HG03558 (cell line): ENCODE measurements at regions not wholly inside any gene's neighbourhood (a gene's known extent, or its start where the extent isn't known, plus 50 kb on each side); places are given as distances from the start of the nearest gene placed in this dataset.

Experiments
- ATAC-seq: cut with Tn5 transposase; IDR thresholded peaks from one replicate; pipeline ENCODE4 v1.9.1; 2021; ENCODE audit warnings: moderate number of reproducible peaks; ENCODE audit not compliant: unreplicated experiment; ENCODE audit errors: extremely low read depth

DNA sequence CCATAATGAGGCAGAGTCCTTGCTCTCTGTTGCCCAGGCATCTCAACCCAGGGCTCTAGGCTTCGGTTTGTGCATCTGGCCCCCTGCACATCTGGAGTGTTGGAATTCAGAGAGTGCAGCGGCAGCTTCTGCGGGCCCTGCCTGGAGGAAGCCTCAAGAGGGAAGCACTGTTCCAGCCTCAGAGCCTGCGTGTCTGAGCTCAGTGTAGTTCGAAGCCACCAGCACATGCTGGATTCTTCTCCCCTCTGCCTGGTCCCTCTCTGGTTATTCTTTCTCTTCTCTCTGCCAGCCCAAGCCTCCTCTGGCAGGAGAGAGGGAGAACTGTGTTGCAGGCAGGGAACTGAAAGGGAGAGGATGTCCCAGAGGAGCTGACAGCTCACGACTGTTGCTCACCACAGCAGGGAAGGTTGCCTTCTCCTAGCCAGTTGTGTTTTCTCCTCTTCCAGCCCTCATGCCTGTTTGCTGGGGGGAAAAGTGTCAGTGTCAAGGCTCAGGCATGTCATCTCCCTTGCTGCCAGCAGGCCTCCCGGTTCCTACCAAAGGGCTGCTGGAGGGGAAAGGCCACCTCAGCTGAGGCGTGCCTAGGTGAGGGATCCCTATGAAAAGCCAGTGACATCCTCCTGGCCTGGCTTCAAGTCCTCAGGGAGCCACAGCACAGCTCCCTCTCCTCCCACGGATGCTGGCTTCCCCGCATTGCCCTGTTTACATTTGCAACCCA, 126.0 kb upstream of the LRFN2 start:
- no peak for ATAC-seq

DNA sequence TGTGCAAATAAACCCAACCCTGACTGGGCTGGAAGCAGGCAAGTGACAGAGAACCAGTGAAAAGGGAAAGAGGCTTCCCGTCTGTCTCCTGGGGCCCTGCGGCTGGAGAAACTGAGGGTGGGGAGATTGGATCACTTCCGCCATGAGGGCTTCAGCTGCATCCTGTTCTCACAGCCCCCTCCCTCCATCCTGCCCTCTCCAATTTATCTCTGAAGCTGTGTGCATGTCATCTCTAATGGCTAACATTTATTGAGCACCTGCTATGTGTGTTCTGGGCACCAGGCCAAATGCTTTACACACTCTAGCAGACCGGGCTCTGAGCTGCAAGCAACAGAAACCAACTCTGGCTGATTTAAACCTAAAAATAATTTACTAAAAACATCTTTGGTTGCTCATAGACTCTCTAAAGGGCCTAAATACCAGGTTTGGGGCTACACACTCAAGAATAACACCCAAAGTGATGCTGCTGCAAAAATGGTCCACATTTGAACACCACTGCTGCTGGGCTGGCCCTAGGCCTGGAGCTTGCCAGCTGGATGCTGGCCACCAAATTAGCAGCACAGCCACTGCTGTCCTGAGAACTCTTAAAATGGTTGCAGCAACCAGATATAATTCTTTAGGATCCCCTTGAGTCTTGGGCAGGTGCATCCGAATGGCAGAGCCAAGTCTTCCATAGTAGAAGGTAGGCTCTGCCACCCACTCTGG, 123.6 kb upstream of the LRFN2 start:
- no peak for ATAC-seq

DNA sequence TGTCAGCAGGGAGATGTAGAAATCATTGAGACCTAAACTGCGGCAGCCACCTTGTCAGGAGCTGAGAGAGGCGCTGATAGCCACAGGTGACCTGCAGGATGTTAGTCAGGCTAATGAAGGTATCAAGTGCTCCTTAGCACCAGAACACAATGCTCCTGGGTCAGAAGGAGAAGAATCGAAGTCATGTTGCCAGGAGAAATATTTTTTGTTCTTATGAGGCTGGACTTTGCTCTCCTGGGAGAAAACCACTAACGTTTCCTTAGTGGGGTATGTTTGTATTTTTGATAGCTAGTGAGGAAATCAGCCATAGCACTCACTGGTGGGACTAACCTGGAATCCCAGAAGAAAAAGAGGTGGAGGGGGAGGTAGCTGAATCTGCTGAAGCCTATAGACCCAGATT, 120.9 kb upstream of the LRFN2 start:
- no peak for ATAC-seq

DNA sequence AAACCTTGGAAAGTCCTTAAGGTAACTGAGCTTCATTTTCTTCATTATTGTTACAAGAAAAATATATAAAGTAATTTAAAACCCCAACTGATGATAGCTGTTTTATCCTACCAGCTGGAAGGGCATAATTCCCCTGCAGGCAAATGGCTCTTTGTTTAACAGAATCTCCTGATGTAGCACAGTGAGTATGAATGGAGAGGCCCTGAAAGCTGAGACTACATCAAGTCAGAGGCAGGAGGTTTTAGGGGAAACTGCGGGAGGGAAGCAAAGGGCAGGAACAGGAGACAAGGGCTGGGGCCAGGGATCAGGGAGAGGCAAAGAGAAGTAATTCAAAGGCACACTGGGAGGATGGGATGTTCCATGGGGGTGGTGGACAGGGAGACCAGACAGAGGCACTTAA, 119.0 kb upstream of the LRFN2 start:
- ATAC-seq = no peak

DNA sequence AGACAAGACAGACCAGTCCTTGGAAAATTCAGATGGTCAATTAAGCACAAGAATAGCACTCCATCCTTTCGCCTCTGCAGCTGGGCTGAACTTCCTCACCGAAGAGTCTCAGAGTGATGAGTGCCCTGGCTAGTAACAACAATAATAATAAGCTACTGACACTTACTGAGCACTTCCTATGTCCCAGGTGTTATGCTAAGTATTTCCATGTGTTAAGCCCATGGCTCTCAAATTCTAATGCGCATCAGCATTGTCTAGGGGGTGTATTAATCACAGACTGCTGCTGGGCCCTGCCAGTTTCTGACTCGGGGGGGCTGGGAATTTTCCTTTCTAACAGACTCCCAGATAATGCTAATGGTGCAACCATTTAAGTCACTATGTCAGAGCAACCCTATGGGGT, 118.2 kb upstream of the LRFN2 start:
- ATAC-seq = no peak

DNA sequence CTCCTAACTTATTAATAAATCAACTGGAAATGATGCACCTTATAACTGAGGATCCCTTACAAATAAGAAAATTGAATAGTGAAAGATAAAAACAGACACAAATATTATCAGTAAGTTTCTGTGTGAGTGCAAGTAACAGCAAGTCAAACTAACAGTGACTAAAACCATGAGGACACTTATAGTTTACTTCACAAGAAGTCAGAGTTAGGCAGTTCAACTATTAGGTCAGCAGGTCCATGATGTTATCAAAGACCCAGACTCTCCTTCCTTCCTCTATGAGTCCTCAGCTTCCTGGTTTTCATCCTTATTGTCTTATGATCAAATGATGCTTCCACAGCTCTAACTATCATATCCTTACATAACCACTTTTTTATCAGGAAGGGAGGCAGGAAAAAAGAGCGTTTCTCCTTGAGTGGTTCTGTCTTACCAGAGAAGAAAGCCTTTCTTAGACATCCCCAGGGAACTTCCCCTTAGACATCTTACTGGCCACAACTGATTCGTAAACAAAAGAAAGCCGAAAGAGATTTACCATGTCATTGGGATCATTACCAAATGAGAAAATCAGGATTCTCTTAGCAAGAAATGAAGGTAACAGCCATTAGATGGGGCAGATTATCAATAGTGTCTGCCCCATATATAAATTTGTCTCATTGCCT, 114.3 kb upstream of the LRFN2 start:
- no peak for ATAC-seq

DNA sequence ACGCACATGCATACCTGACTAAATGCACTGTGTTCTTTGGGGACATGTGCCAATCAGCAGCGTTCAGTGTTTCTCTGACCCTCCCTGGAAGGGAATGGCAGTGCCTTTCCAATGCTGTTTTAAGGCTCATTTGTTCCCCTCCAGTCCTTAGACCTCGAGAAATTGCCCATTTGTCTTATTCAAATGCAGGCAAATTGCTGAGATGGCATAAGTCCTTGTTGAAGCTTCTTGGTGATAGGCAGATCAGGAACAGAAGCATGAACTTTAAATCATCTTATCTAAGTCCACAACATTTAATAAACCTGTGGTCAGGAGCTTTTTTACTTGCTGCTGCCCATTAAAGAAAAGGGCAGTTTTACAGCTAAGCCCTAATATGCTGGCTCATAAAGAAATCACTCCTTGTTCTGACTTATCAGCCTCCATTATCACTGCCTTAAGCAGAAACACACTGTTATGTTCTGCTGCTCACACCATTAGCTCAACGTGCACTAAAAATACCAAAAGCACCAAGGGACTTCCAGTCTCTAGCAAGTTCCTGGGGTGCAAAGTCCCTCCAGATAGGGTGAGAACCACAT, 112.9 kb upstream of the LRFN2 start:
- no peak for ATAC-seq

DNA sequence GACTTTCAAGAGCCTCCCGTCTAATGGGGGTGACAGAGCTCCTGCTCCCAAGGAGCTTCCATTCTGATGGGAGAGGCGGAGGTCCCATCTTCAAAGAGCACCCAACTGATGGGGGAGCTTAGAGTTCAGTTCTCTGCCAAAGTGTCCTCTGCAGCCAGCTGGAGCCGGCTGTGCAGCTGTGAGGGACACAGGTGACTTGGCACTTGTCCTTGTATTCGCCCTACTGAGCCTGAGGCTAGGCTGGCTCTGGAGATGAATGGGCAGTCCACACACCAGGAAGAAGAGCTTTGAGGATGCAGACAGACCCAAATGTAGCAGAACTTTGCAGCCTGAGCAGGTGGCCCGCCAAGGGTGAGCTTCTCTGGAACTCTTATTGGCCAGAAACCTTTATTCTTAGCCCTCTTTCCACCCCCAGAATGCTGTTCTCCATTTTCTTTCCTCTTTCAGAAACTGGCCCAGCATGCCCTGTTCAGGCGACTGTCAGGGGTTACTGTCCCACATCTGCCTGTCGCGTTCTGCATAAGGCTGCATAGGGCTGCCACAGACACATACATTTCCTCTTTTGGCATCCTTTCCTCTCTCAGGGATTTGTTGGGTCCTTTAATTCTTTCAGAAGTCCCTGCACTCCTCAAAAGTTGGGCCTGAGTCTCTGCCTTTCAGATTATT, 108.7 kb upstream of the LRFN2 start:
- ATAC-seq = no peak

DNA sequence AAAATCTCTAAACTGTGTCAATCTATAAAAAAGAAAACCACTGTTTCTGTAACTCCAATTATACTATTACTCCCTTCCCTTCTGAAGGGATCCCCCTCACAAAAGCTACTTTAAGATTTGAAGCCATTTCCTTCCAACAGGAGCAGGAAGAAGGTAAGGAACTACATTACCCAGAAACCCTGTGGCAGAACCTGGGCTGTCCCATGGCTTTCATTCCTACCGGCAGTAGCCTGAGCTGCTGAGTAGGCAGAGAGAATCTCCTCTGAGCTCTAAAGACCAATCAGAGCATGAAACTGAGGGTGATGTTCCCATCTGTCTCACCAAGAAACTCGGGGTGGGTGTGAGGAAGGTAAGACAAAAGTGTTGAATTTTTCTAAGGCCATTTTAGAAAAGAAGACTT, 108.0 kb upstream of the LRFN2 start:
- ATAC-seq = no peak

DNA sequence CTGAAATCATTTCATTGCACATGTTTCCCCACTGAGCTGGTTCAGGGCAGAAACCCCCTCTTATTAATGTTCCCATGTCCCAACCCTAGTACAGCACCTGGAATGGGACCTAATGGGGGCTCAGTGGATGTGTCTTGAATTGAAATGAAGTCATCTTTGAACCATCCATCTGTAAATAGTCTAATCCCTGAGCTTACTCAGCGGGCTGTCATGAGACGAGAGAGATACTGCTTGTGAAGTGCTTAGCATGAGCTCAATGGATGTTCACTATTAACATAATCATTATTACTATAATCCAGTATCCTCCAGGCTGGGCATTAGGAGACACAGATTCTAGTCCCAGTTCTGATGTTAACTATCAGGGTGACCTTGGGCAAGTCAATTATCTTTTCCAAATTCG, 106.6 kb upstream of the LRFN2 start:
- ATAC-seq = no peak

DNA sequence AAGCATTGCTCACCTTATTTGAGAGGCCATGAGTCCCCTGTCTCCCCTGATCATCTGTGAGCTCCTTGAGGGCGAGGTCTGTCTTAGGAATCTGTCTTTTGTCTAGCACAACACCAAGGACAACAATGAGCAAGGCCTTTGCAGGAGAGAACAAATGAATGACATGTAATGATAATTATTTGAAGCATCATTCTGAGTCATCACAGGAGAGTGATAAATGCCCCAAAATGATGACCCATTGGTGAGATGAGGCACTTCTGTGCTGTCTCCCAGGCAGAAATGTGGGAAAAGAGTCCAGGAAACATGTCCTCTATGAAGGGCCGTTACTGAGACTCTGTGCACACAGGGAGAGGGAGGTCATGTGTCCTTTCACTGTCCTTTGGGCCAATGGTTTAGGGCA, 105.2 kb upstream of the LRFN2 start:
- no peak for ATAC-seq

DNA sequence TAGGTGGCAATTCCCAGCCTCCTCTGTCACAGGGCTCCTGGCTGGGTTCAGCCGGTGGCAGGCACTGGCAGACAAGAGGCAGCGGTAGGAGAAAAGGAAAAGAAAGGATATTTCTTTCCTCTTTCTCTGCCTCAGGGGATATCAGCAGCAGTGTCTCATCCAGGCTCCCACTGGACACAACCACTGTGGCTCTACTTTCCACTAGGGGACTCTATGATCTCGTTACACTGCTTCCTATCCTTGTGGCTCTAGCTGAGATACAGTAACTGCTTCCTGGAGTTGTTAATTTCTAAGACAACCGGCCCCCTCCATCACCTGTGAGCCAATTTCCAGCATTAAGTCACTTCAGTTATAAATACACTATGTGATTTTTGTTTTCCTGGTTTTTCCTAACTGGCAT, 102.0 kb upstream of the LRFN2 start:
- ATAC-seq = no peak

DNA sequence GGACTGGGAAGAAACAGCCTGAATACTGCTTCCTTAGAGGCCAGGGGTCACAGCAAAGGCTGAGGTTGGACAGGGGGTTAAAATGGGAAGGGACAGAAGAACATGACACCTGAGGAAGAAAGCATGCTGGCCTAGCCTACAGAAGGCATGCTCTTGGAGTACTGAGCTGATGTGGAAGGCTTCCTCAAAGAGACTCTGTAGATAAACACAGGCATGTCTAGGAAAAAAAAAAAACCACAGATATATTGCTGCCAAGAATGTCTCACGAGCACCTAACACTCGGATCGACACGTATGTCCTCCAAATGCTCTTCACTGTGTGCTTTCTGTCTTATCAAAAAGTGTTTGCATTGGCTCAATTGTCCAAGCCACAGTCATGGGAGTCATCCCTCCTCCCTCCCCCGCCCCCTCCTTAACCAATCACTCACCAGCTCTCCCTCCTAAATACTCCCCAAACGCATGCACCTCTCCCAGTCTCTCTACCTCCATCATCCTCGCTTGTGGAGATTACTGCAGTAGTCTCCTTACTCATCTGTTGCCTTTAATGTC, 101.1 kb upstream of the LRFN2 start:
- no peak for ATAC-seq

DNA sequence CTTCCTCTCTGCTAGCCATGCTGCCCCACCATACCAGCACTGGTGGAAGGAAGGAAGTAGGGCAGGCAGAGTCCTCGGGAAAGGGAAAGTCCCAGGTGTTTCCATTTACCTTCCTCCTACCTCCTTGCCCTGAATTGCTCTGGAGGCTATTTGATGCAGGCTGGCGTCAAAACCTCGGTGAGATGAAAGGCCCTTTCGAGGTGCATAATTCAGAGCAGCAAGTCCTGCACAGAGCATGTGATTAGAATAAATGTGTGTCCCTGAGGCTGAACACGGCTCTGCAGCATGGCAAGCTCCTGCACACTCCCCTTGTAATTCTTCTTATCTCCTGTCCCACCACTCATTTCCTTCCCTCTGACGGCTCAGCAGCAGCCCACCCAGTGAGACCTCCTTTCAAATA, 98.7 kb upstream of the LRFN2 start:
- ATAC-seq = no peak

DNA sequence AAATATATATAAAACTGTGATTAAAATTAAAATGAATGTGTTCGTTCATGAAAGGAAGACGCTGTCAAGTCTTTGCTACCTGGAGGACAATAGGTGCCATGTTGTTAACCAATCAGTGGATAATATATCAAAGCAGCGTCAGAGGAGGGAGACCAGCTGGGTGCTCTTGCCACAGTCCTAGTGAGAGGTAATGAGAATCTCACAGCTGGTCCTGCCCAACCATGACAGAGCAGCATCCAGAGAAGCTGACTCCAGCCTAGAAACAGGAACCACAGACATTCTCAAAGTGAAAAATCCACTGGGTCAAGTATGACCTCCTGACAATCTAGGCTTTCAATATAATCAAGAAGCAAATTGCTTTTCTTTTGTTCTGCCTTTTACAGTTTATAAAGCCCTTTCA, 94.5 kb upstream of the LRFN2 start:
- ATAC-seq = no peak

DNA sequence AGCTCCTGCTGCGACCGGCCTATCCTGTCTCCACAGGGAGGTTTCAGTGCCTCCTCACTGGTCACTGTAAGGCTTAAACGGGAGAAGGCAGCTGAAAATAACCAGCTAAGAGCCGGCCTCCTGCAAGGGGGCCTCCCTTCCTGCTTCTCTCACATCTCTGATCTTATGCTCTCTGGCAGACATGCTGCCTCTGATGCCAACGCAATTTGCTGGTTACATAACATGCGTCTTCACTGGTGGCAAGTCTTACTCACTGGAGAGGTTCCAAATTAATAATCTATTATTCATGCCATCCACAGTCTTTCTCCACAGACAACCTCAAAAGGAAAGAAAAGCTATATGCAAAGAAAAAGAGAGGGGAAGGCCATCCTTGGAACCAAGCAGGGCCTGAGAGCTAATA, 91.8 kb upstream of the LRFN2 start:
- no peak for ATAC-seq

DNA sequence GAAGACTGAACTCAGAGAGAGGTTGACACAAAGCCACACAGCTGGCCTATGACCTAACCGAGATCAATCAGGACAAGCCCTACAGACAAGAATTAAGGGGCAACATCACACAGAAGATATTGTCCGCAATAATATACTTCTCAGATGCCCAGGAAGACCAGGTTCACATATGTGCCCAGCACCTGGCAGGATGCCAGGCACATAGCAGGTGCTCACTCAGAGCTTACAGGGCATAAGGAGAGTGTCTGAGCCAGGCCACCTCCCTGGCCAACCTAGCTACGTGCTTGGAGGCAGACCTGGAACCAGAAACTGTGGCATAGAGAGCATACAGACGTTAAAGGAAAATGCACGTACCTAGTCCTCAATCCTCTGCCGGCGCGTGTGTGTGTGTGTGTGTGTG, 87.0 kb upstream of the LRFN2 start:
- no peak for ATAC-seq

DNA sequence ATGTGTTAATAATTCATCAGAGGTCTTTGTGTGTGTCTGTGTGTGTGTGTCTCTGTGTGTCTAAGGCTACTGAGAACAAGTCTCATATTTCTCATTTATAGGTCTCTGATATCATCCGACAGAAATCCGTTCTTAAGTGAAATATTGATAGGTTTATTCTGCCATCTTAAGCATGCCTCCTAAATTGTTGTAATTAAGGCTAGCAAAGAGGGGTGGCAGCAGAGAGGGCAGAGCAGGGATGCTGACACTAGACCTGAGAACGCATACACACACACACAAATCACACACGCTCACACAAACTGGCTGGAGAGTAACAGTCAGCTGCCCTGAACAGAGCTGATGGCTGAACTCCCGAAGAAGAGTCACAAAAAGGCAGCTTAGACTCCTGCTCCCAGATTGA, 84.9 kb upstream of the LRFN2 start:
- ATAC-seq = no peak

DNA sequence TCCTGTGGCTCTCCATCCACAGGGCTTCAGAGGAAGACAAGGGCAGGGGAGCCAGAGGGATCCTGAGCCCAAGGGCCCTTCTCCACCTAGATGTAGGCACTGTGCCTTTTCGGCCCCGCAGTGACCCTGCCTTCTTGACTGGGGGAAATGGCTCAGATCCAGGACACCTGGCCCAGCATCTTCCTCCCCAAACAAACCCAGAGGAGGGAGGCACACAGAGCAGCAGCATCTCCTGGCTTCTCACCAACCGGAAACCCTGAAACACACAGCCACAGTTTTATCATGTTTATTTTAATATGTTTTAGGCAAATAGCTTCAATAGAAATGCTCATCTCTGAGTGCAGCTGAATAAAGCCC, 84.5 kb upstream of the LRFN2 start:
- ATAC-seq = no peak

DNA sequence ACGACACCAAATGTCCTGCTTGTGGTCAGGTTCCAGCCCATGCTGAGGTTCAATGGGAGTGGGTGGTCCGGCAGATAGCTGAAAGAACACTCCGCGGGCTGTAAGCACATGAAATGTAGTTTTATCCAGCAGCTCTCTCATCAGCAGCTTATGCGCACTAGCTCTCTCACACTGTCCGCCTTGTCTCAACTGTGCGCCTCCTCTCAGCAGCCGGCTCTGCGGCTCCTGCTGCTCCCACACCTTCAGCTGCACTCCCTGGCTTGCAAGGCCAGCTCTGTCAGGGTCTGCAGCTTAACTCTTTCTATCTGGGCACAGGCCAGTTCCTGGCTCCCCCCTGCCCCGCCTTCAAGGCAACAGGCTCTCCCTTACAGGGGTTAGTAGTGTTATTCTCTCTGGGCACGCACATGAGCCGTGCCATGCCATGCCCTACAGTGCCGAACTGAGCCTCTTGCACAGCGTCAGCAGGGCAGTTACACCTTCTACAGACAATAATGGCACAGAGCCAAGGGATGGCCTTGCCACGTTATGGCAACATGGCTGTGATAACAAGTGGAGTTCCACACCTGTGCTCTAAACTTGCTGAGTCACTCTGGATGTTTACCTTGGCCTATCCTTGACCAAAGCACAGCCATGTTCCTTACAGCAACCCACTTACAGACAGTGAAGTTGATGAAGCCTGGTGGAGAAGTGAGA, 84.0 kb upstream of the LRFN2 start:
- no peak for ATAC-seq
